ENCODE measurements at regions not wholly inside any gene's neighbourhood (a gene's known extent, or its start where the extent isn't known, plus 50 kb on each side); places are given as distances from the start of the nearest gene placed in this dataset.

DNA sequence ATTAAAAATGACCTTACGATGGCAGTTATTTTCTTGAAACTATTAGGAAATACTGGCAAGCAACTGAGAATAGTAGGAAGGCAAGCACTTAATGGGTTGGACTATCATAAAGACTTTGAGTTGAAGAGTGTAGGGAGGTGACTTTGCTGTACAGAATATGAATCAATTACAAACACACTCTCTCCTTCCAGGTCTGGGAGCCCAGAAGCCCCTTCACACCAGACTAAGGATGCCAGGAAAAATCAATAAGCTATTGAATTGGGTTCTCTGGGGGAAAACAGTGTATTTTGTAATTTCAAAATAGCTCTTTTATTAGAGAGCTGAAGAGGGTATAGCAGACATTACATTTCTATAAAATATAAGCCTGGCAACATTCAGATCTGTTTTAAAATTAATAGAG lies 736.4 kb downstream of the NOVA1 start:
- no peak overlapping the region for H3K9ac ChIP-seq (ENCODE audit: low read depth, low read length)
- no peak for TF ChIP-seq CHD1 (IDR thresholded peaks at IDR 0.05; ENCODE audit: low read depth, low read length)
- TF ChIP-seq, protein P1, sequence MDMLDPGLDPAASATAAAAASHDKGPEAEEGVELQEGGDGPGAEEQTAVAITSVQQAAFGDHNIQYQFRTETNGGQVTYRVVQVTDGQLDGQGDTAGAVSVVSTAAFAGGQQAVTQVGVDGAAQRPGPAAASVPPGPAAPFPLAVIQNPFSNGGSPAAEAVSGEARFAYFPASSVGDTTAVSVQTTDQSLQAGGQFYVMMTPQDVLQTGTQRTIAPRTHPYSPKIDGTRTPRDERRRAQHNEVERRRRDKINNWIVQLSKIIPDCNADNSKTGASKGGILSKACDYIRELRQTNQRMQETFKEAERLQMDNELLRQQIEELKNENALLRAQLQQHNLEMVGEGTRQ (IDR thresholded peaks at IDR 0.05; ENCODE audit: low read depth, low read length) = no peak
- no peak overlapping the region for H2BK120ac ChIP-seq (ENCODE audit: low read depth, low read length)
- H3K23ac ChIP-seq (ENCODE audit: low read depth, low read length) = no peak overlapping the region
- H4K20me1 ChIP-seq (ENCODE audit: insufficient read depth, low read length) = no peaks in the 10 kb centered on the region
- no peaks in the 10 kb centered on the region for H3K36me3 ChIP-seq (ENCODE audit: control insufficient read depth, insufficient read depth, low read length)
- no peak overlapping the region for H3K4me3 ChIP-seq (ENCODE audit: insufficient read depth, low read depth, low read length)
- peaks cover 3% of the 10 kb centered on the region for H3K9me3 ChIP-seq (ENCODE audit: control insufficient read depth, insufficient read depth, low read length)
- H3K4me2 ChIP-seq (ENCODE audit: low read depth, low read length) = no peak overlapping the region
- POLR2A ChIA-PET (ENCODE audit: unreplicated experiment) = no interaction called here
- H3K14ac ChIP-seq (replicated peaks; ENCODE audit: low read depth, low read length) = no peak overlapping the region
- H3K18ac ChIP-seq (ENCODE audit: low read depth, low read length) = no peak overlapping the region
- dilution Hi-C loops (cut with HindIII; ENCODE audit: low sequenced_read_pairs, unreplicated experiment) = no loop called here
- H3K4me1 ChIP-seq (ENCODE audit: control insufficient read depth, insufficient read depth, low read length) = no peaks in the 10 kb centered on the region
- no peak overlapping the region for H4K8ac ChIP-seq (ENCODE audit: low read depth in 2 of 2, low read length in 2 of 2)
- H4K91ac ChIP-seq (ENCODE audit: insufficient read depth, low read depth, low read length) = no peak overlapping the region
- intact Hi-C loops (cut with micrococcal nuclease) = no loop called here
- H3K4ac ChIP-seq (ENCODE audit: low read depth, low read length) = no peak overlapping the region
- no peaks in the 10 kb centered on the region for H3K27me3 ChIP-seq (ENCODE audit: control insufficient read depth, insufficient read depth, low read length)
- in situ Hi-C loops (cut with MboI; ENCODE audit: low sequenced_read_pairs) = no loop called here
- DNase-seq (no peak), ATAC-seq (ENCODE audit: low read depth) (no peak)
- WGBS, 2 experiments (ENCODE audit: extremely low coverage in 2 of 2, insufficient read length in 1 of 2) = no CpG with 5 or more reads among the region's 1 CpG
- H2AFZ ChIP-seq (replicated peaks; ENCODE audit: low read length, poor library complexity) = no peak overlapping the region
- no peak overlapping the region for H2BK20ac ChIP-seq (ENCODE audit: low read depth, low read length)
- no peak overlapping the region for H3K27ac ChIP-seq (ENCODE audit: insufficient read depth, low read length)
- no peak overlapping the region for H2BK5ac ChIP-seq (ENCODE audit: low read depth, low read length, poor library complexity, severe bottlenecking)
- H2AK5ac ChIP-seq (ENCODE audit: low read depth, low read length) = no peak overlapping the region
- H3K9me1 ChIP-seq (ENCODE audit: insufficient read depth, low read length) = no peaks in the 10 kb centered on the region
- no peaks in the 10 kb centered on the region for H3K79me1 ChIP-seq (ENCODE audit: low read depth in 1 of 2, low read length in 2 of 2)
- no peak overlapping the region for H4K5ac ChIP-seq (ENCODE audit: low read depth, low read length)
- no peak overlapping the region for H2AK9ac ChIP-seq (replicated peaks; ENCODE audit: low read depth, low read length, poor library complexity)
- no peak overlapping the region for H2BK15ac ChIP-seq (ENCODE audit: low read depth, low read length)
- BruUV-seq (replicated peaks) = no TSS peak
- CTCF ChIA-PET = interaction anchor here (0.7 kb wide), 1 partner anchor 11 kb away, joined by 3 read pairs; no protein-coding TSS in a partner anchor
- no peak overlapping the region for H3K56ac ChIP-seq (ENCODE audit: extremely low read depth, insufficient read depth, low read length)
